Stimulated activated CD4-positive, alpha-beta T cell treated with anti-CD3 and anti-CD28 coated beads, TNF-alpha, amount 100 ng/mL, for 48 hours (primary cell): ENCODE measurements at regions not wholly inside any gene's neighbourhood (a gene's known extent, or its start where the extent isn't known, plus 50 kb on each side); places are given as distances from the start of the nearest gene placed in this dataset.

Experiments used
- DNase-seq, 3 donors: peaks; one replicate each; pipeline ENCODE4 v3.0.0-alpha.2; 2020; ENCODE audit warnings: low read depth in 3 of 3

DNA sequence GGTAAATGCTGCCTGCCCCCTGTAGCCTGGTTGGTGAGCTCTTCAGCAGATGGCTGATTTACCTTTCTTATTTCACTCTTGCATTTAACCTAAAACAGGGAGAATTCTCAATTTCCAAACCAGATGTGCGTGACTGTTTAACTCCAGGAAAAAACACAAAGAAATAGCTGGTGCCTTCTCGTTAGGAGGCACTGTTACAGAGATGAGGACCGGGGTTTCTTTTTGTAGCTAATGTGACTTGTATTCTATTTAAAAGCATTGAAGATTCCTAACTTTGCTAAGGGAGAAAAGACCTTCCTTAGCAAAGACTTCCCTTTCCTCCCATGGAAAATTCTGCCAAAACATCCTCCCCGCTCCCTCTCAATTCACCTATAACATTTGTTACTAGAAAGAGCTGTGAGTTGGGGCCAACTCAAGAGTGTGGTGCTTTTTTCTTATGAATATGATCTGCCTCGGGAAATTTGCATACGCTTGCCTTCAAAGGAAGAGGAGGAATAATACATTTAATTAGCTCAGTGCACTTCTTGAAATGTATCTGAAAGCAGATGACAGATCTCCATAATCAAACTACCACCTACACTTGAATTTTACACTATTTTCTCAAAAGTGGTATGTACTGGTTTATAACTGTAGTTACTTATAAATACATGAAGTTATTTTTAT is 102.0 kb upstream of the ARID2 start:
- DNase-seq, result no peak

DNA sequence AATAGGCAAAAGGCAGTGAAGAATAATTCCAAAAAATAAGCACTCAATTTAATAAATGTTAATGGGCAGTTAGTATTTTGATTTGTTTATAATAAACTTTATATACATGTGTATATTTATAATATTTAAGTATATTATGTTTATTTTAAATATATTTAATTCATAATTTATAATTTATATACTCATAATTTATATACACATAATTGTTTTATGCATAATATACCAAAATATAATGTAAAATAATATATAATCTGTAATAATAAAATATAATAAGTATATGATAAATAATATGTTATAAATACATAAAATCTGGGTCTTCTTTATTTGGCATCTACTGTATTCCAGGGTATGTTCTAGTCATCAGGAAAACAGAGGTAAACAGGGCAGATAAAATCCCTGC is 100.2 kb upstream of the ARID2 start:
- no peak for DNase-seq

DNA sequence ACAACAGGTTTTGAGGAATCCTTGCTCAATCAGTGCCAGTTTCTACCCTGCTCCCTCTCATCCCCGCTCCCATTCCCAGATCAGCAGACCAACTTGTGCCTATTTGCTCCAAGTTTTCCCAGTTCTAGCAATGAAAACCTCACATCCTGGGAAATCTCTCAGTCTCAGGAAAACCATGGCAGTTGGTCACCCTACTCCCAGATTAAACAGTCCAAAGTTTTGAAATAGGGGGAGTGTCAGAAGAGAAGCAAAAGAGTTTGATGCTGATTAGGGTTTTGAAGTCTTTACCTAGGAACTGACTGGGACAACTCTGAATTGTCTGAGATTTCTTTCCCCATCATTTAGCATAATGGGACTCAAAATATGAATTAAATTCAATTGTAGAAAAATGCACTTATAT is 95.8 kb upstream of the ARID2 start:
- no peak for DNase-seq

DNA sequence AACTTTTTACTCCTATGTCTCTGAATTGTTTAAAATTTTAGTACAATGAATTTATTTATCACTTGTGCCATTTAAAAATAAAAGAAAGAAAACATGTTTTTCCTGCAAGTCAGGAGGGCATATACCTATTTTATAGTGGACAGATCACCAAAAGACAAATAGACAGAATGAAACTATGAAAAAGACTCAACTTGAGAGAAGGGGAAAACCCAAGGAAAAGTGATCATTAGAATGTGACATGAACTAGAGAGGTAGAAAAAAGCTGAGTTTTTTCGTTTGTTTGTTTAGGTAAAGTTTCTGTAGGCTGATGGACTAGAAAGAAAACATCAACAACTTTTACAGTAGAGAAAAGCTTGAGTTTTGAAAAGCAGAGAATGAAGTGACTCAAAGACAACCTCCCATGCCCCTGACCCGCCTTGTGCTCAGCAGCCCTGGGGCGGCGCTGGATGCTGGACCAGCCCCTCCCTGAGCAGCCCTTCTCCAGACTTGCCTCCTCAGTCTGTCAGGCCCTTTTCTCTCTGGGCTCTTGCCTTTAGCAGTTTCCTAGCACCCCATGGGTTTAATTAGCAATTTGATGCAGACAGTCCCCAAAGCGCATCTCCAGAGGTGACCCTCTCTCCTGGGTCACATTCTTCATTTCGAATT is 95.1 kb upstream of the ARID2 start:
- no peak for DNase-seq

DNA sequence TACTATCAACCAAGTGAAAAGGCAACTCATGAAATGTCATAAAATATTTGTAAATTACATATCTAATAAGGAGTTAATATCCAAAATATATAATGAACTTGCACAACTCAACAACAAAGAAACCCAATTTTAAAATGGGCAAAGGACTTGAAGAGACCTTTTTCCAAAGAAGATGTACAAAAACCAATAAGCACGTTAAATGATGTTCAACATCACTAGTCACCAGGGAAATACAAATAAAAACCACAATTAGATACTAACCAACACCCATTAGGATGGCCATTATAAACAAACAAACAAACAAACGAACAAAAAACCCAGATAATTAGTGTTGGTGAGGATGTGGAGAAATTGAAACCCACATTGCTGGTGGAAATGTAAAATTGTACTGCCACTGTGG is 92.3 kb upstream of the ARID2 start:
- no peak for DNase-seq

DNA sequence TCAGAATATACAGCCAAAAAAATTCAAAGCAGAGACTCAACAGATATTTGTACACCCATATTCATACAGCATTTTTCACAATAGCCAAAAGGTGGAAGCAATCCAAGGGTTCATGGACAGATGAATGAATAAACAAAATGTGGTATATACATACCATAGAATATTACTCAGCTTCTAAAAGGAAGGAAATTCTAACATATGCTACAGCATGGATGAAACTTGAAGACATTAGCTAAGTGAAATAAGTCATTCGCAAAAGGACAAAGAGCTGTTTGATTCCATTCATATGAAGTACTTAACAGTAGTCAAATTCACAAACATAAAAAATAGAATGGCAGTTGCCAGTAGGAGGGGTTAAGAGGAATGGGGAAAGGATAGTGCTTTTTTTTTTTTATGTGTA is 91.8 kb upstream of the ARID2 start:
- no peak for DNase-seq

DNA sequence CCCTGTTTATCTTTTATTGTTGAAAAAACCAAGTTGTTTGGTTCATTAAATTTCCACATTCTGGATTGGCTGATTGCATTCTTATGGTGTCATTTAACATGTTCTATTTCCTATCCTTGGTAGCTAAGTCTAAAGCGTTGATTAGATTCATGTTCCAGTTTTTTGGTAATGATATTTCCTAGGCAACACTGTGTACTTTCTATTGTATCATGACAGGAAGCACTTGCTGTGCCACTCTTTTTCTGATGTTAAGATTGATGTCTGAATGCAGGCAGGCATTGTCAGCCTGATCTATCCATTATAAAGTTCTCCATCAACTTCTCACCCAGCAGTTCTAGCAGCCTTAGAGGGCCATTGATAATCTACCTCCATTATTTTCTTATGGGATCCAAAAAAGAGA is 91.1 kb upstream of the ARID2 start:
- DNase-seq, result no peak

DNA sequence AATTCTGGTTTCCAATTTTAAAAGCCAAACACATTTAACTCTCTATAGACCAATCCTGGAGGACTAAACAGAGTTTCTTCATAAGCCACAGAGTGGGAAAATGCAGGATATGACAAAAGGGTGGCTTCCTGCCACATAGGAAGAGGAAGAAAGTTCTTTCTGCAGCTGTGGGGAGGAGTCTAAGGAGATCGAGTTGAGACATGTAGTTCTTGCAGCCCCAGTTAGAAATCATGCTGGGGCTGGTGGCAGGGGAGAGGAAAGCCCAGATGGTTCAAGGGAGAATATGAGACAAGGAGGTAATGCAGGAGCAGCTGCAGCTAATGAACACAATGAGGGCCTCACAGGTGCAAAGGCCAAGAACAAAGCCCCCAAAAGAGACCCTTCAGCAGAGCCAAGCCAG is 85.0 kb upstream of the ARID2 start:
- no peak for DNase-seq

DNA sequence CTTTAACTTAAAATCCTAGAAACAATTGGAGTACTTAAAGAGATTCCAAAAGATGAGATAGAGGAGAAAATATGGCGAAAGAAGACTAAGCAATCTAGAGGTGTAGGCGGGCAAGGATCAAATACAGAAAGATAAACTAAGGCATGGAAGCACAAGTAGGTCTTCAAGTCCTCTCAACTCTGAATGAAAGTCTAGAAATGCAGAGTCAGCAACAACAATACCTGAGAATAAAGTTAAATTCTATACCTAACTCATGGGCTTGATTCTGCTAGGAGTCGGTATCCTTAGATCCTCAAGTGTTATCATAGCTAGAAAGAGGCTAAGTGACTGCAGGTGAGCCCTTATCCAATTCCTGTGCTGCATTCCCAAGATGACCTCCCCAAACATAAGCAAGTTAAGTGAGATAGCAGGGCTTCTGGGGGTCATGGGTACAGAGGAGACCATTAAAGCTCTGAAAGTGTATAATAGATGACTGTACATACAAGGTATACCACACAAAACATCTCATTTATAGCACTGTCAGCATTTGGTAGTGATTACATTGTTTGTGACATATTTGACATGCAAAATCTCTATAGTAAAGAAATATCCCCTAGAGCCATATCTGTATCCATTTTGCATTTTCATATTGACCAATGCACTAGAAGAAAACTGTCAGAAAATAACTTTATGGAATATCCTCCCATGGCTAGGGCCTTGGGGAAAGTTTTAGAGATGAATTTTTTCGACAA is 82.5 kb upstream of the ARID2 start:
- no peak for DNase-seq

DNA sequence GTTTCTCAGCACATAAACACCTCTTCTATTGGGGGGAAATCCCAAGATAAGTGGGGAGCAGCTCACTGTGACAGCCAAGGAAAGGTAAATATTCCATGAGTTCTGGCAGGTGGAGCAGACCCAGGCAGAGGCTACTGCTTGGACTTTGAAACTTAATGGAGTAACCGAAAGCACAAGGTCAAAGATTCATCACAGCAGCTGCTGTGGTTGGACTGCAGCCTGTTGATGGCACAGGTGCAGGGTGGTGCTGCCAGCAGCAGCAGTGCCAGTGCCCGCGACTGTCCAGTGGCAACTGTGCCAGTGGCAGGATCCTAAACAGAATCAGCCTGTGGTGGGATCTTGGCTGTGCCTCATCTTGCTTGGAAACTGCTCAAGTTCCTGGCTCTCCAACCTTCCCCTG is 81.4 kb upstream of the ARID2 start:
- no peak for DNase-seq

DNA sequence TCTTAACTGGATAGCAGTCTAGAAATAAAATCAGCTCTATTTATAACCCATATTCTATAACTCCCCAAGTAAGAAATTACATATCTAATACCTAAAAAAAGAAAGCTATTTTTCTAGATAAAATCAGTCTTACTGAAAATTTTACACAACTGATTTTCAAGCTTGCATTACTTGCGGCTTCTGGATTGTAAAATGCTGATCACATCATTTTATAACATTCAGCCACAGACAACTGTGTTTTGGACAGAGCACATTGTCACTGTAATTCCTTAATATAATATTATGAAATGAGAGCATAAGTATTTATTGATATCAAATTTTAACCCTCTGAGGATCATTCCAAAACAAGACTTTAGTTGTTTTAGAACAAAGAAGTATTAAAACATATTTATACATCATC is 78.5 kb upstream of the ARID2 start:
- no peak for DNase-seq

DNA sequence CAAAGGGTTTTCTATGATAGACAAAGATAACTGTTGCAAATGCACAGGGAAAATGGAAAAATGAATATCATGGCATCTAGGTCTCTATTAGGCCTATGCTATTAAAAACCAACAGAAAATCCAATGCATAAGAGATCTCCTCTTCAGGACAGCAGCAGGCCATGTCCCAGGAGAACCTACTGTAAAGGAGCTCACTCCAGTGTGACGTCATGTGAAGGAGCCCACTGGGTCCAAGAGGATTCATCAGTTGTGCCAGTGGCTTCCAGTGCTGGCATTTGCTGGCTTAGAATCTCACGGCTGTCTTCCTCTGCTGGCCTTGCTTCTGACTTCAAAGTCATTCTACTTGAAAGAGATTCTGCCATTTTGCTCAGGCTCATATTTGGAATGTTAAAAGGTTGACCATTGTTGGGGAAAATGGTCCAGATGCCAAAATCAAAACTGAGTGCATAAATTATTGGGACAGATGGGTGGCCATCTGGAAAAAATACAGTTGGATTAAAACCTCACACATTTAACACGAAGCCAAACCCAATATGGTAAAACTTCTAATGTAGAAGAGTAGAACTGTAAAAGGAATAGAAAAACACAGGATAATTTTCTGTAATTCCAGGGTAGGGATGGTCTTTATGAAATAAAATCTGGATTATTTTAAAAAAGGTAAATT is 75.4 kb upstream of the ARID2 start:
- DNase-seq, result no peak

DNA sequence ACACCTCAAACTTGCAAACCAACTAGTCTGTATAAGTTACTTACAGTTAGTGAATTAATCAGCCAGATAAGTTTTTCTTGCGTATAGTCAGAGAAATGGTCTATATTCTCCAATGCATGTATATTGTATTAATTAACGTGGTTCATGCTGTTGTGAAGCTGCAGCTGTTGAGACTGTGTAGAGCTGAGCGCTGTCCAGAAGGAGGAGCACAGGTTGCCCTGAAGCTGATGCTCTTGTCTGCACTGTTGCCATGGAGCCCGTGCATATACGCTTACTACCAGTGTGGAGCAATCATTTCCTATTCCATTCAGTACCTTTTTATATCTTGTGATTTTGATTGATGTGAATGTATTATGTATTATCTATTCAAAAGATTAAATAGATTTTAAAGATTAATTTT is 74.3 kb upstream of the ARID2 start:
- DNase-seq, result peak; percentile 4 to 11 (median 6)

DNA sequence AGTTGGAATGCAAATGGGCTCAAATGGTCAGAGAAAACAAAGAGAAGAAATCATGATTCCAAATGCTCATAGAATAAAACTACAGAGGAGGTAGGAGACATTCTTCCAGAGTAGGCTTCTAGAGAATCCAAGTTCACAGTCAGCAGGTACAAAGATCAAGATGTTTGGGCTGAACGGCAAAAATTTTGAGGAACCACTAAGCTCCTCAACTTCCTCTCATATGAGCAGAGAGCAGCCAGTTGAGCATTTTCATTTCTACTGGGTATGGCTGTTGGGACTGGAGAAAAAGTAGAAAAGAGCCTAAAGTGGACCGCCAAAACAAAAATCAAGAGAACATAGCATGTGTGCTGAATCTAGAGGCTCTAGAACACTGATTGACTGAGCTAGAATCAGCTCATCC is 73.8 kb upstream of the ARID2 start:
- no peak for DNase-seq

DNA sequence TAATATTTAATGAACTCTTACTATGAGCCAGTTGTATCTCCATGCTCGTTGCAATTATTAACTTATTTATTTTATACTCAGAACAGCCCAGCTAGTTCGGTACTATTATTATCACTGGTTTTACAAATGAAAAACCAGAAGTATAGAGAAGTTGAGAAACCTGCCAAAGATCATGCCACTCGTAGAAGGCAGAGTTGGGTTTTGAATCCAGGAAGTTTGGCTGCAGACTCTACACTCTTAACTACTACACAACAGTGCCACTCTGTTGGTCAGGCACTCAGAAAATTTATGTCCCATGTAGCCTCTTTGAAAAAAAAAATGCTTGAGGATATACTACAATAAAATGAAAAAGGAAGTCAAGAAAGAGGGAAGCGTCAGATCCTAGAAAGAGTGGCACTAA is 71.5 kb upstream of the ARID2 start:
- DNase-seq, result no peak

DNA sequence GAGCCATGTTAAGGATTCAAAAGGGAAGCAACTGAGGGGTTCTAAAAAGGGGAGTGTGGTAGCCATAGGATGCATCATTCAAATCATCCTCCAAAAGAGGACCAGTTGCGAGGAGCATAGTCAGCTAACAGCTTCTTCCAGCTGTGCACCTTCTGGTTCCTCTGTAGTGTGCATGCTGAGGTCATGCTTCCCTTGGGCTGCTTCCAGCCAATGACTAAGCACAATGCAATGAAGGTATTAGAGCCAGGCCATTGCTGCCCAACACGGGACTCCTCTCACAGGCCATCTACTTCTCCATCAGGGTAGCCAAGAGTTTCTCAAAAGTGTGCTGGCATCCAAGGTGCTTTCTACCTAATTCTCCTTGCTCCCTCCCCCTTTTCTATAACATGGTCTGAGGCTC is 69.2 kb upstream of the ARID2 start:
- DNase-seq, result no peak

DNA sequence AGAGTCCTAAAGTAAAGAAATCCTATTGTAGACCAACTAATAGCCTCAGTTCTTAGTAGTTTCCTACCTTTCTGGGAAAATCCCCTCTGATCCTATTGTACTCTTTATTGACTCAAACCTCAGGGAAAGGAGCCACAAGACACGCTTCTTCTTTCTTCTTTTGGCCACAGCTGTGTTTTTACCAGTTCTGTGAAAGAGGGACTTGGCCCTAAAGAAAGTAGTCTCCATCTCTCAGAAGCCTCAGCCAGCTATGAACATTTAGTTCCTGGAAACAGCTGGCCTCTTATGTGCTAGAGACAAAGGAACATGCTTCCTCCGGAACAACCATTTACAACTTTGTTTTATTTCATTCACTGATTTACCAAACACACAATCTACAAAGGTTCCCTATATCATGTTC is 66.1 kb upstream of the ARID2 start:
- DNase-seq, result no peak

DNA sequence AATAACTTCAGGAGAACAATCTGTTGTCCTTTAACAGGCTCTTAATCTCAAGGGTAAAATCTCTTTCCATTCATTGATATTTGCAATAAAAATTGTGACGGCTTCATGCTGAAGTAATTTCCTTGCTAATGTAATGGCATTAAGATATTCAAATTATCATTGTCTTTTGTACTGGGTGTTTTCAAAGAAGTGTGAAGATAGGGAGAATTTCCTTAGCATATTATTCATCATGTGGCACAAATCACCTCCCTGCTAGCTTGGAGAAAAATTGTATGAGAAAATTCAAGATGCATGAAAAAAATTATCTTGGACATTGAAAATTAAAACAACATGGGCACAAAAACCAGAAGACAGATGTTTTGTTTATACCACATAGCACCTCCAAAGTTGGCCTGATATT is 63.6 kb upstream of the ARID2 start:
- no peak for DNase-seq

DNA sequence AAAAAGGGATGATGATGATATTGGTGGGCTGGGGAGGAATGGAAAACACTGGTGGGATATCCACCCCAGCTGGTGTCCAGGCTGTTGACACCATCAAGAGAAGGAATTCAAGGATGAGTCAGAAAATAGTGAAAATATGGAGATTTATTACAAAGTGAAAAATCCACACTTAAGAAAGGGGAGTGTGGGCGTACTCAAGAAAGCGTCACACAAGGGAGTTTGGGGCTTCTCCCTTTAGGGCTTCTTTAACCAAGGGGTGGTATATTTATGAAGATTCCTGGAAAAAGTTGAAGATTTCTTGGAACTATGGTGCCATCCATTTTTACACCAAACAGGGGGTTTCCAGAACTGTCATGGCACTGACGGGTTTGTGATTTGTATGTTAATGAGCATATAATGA is 63.1 kb upstream of the ARID2 start:
- DNase-seq, result no peak

DNA sequence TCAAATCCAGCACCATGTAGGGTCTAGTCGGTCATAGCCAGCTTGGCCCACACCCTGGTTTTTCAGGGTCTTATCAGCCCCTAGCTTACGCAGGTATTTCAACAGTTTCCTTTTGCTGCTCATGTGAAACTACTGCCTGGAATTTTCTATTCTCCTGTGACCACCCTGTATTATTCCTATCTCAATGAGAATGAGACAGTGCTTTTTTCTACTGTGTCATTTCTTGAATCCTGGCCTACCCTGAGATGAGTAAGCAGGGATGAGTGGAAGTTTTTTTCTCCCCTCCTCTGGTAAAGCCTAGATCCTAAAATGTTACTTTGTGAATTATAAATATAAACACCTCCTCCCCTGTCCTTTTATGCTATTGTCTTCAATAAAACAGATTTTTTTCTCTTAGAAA is 62.7 kb upstream of the ARID2 start:
- DNase-seq, result no peak

DNA sequence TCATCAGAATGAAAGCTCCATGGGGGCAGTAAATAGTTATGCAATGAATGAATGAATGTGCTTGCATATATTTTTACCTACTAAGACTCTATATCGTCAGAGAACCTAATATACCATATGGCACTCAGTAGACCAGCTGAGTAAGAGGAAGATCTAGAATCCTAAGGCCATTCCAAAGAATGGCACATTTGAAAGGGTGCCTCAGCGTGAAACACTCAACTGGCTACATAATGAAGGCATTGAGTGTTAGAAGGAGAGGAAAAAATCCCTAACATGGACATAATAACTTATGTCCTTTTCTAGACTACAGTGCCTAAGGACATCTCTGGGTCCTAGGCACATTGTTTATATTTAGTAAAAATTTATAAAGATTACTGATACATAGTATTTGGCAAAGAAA is 61.7 kb upstream of the ARID2 start:
- DNase-seq, result no peak

DNA sequence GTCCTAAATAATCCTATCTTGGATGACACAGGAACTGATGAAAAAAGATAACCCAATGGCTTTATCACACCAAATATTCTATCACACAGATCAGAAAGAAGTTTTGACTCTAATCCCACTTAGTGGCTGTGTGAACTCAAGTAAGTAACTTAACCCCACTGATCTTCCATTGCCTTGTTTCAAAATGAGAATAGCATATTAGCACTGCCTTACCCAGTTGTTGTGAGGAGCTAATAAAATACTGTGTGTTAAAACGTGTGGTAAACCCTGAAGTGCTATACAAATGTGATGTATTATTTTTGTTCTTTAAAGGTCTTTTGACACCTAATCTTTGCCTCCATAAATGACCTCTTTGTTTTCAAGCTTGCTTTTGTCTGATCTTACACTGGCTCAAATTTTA is 60.9 kb upstream of the ARID2 start:
- no peak for DNase-seq

DNA sequence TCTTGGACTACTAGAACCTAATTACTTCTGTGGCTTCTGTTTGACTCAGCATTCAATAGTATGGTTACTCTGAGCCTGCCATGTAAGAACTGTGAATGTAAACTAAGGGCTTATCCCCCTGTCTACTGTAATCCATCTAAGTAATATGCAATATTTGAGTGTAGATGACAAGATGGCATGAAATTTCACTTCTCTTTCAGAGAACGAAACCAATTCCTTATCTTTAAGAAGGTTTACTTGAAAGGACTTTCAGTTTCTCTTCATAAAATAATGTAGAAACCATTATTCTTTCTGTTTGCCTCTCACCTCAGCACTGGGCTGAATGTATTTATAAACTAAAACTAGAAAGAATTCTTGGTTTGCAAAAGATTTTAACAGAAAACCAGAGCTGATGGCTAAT is 60.4 kb upstream of the ARID2 start:
- no peak for DNase-seq
